HEK293 (cell line): ENCODE measurements at regions not wholly inside any gene's neighbourhood (a gene's known extent, or its start where the extent isn't known, plus 50 kb on each side); places are given as distances from the start of the nearest gene placed in this dataset.

Experiments
- CTCF ChIA-PET: fragments of 350-600 bp; formaldehyde crosslinking; extraction: SDS; loops from one replicate; lab custom pipeline; 2021; ENCODE audit warnings: antibody characterized with exemption; lab: Yijun Ruan, JAX
- POLR2A ChIA-PET: fragments of 300-600 bp; formaldehyde crosslinking; extraction: SDS; loops from one replicate; lab custom pipeline; 2020; ENCODE audit warnings: antibody characterized with exemption, inconsistent platforms; lab: Yijun Ruan, JAX
- H3K27ac ChIP-seq: fragments of 200-500 bp; sonication (Bioruptor generic); 2 replicates; pipeline ENCODE4 v1.5.1; 2014; ENCODE audit warnings: low read depth, low read length, control low read depth, inconsistent platforms; ENCODE audit errors: extremely low read depth
- H3K36me3 ChIP-seq, 2 experiments: fragments of 200-500 bp in 1 of 2; sonication (Bioruptor generic) in 1 of 2; 1 replicate in 1 of 2; 2 replicates in 1 of 2; pipeline ENCODE4 v1.5.1; 2014 to 2017; ENCODE audit warnings: inconsistent platforms in 2 of 2, low read length in 2 of 2; ENCODE audit not compliant: control insufficient read depth in 2 of 2, insufficient read depth in 1 of 2
- H3K4me1 ChIP-seq: fragments of 200-500 bp; sonication (Bioruptor generic); 2 replicates; pipeline ENCODE4 v1.5.1; 2014; ENCODE audit warnings: mild to moderate bottlenecking, low read length, inconsistent platforms; ENCODE audit not compliant: control insufficient read depth, insufficient read depth
- H3K4me3 ChIP-seq: 2 replicates; pipeline ENCODE4 v1.5.1; 2011; ENCODE audit warnings: low read depth, mild to moderate bottlenecking, control low read depth, low read length, moderate library complexity
- H3K9me3 ChIP-seq: fragments of 200-500 bp; sonication (Bioruptor generic); 2 replicates; pipeline ENCODE4 v1.5.1; 2014; ENCODE audit warnings: low read depth, low read length, inconsistent platforms; ENCODE audit not compliant: control insufficient read depth, insufficient read depth
- HOXA7 ChIP-seq: sonication (generic); formaldehyde crosslinking; IDR thresholded peaks from 2 replicates; pipeline ENCODE4 v1.8.1; 2022; ENCODE audit warnings: missing genetic modification reagents, borderline replicate concordance
- KLF10 ChIP-seq: fragments of 450-650 bp; IDR thresholded peaks from 2 replicates; pipeline ENCODE4 v1.5.1; 2018; ENCODE audit warnings: missing biosample characterization, mild to moderate bottlenecking, missing genetic modification characterization
- MEIS1 ChIP-seq: sonication (generic); formaldehyde crosslinking; IDR thresholded peaks from 2 replicates; pipeline ENCODE4 v1.8.1; 2022; ENCODE audit warnings: missing genetic modification reagents, mild to moderate bottlenecking, borderline replicate concordance
- SALL2 ChIP-seq: fragments of 450-650 bp; formaldehyde crosslinking; IDR thresholded peaks from 2 replicates; pipeline ENCODE4 v1.5.0; 2017; ENCODE audit warnings: missing biosample characterization, mild to moderate bottlenecking, missing genetic modification characterization, borderline replicate concordance
- SP3 ChIP-seq: fragments of 450-650 bp; formaldehyde crosslinking; IDR thresholded peaks from 2 replicates; pipeline ENCODE4 v1.5.1; 2016; ENCODE audit warnings: missing biosample characterization, missing genetic modification characterization
- ZBTB1 ChIP-seq: fragments of 450-650 bp; formaldehyde crosslinking; IDR thresholded peaks from 2 replicates; pipeline ENCODE4 v1.5.1; 2016; ENCODE audit warnings: missing biosample characterization, missing genetic modification characterization
- ZBTB17 ChIP-seq: fragments of 450-650 bp; formaldehyde crosslinking; IDR thresholded peaks from 2 replicates; pipeline ENCODE4 v1.5.1; 2016; ENCODE audit warnings: missing biosample characterization, missing genetic modification characterization
- ZNF114 ChIP-seq: fragments of 450-650 bp; formaldehyde crosslinking; IDR thresholded peaks from 2 replicates; pipeline ENCODE4 v1.5.0; 2017; ENCODE audit warnings: missing biosample characterization, missing genetic modification characterization
- ZNF19 ChIP-seq: fragments of 450-650 bp; formaldehyde crosslinking; IDR thresholded peaks from 2 replicates; pipeline ENCODE4; 2016; ENCODE audit warnings: missing biosample characterization, missing genetic modification characterization, low read depth
- ZNF311 ChIP-seq: fragments of 450-650 bp; formaldehyde crosslinking; IDR thresholded peaks from 2 replicates; pipeline ENCODE4 v1.5.1; 2017; ENCODE audit warnings: missing biosample characterization, missing genetic modification characterization, borderline replicate concordance
- ZNF350 ChIP-seq: fragments of 450-650 bp; formaldehyde crosslinking; IDR thresholded peaks from 2 replicates; pipeline ENCODE4 v1.5.0; 2017; ENCODE audit warnings: missing biosample characterization, mild to moderate bottlenecking, missing genetic modification characterization
- ZNF398 ChIP-seq: fragments of 450-650 bp; formaldehyde crosslinking; IDR thresholded peaks from 2 replicates; pipeline ENCODE4 v1.5.1; 2017; ENCODE audit warnings: missing biosample characterization, missing genetic modification characterization
- ZNF423 ChIP-seq: fragments of 450-650 bp; formaldehyde crosslinking; IDR thresholded peaks from 2 replicates; pipeline ENCODE4 v1.5.1; 2016; ENCODE audit warnings: missing biosample characterization, missing genetic modification characterization
- ZNF488 ChIP-seq: fragments of 450-650 bp; formaldehyde crosslinking; IDR thresholded peaks from 2 replicates; pipeline ENCODE4 v1.5.1; 2016; ENCODE audit warnings: missing biosample characterization, missing genetic modification characterization
- ZNF510 ChIP-seq: fragments of 450-650 bp; formaldehyde crosslinking; IDR thresholded peaks from 2 replicates; pipeline ENCODE4 v1.5.1; 2018; ENCODE audit warnings: mild to moderate bottlenecking, missing genetic modification characterization, missing biosample characterization; ENCODE audit not compliant: insufficient replicate concordance
- ZNF544 ChIP-seq: fragments of 450-650 bp; formaldehyde crosslinking; IDR thresholded peaks from 2 replicates; pipeline ENCODE4 v1.5.0; 2017; ENCODE audit warnings: missing biosample characterization, missing genetic modification characterization
- ZNF549 ChIP-seq: fragments of 450-650 bp; IDR thresholded peaks from 2 replicates; pipeline ENCODE4 v1.5.1; 2018; ENCODE audit warnings: missing biosample characterization, missing genetic modification characterization, mild to moderate bottlenecking, inconsistent platforms, moderate library complexity
- ZNF626 ChIP-seq: fragments of 450-650 bp; sonication (Bioruptor Pico); formaldehyde crosslinking; IDR thresholded peaks from 2 replicates; pipeline ENCODE4 v1.5.1; 2018; ENCODE audit warnings: missing biosample characterization, missing genetic modification characterization, inconsistent platforms
- ZNF658 ChIP-seq: fragments of 450-650 bp; formaldehyde crosslinking; IDR thresholded peaks from 2 replicates; pipeline ENCODE4; 2016; ENCODE audit warnings: missing biosample characterization, missing genetic modification characterization
- ZNF664 ChIP-seq: fragments of 450-650 bp; formaldehyde crosslinking; IDR thresholded peaks from 2 replicates; pipeline ENCODE4 v1.5.1; 2016; ENCODE audit warnings: missing biosample characterization, missing genetic modification characterization
- ZNF692 ChIP-seq: fragments of 450-650 bp; formaldehyde crosslinking; IDR thresholded peaks from 2 replicates; pipeline ENCODE4 v1.5.1; 2016; ENCODE audit warnings: missing biosample characterization, missing genetic modification characterization
- ZNF701 ChIP-seq: fragments of 450-650 bp; formaldehyde crosslinking; IDR thresholded peaks from 2 replicates; pipeline ENCODE4 v1.5.1; 2016; ENCODE audit warnings: missing biosample characterization, missing genetic modification characterization
- ZSCAN16 ChIP-seq: fragments of 450-650 bp; formaldehyde crosslinking; IDR thresholded peaks from 2 replicates; pipeline ENCODE4 v1.5.1; 2016; ENCODE audit warnings: missing biosample characterization, missing genetic modification characterization
- ZSCAN4 ChIP-seq: fragments of 450-650 bp; formaldehyde crosslinking; IDR thresholded peaks from 2 replicates; pipeline ENCODE4 v1.5.1; 2017; ENCODE audit warnings: missing biosample characterization, missing genetic modification characterization

GRCh38 chr6:12523726-12524125, 192.8 kb upstream of the PHACTR1 start:
- H3K27ac ChIP-seq, result no peak overlapping the region
- no peak overlapping the region for H3K4me3 ChIP-seq
- ChIA-PET CTCF (interaction anchor here (0.6 kb wide), 1 partner anchor 455 kb away, joined by 4 read pairs; no protein-coding TSS in a partner anchor), POLR2A (no interaction called here)
- peaks cover 4% of the 10 kb centered on the region for H3K4me1 ChIP-seq
- TF ChIP-seq ZNF664 (tag by site-specific recombination), result no peak
- TF ChIP-seq ZNF114 (tag by site-specific recombination), result no peak
- TF ChIP-seq ZNF423 (tag by site-specific recombination), result no peak
- TF ChIP-seq ZSCAN16 (tag by site-specific recombination), result no peak
- TF ChIP-seq HOXA7, result no peak
- TF ChIP-seq ZNF692, result no peak
- no peaks in the 10 kb centered on the region for H3K9me3 ChIP-seq
- no peaks in the 10 kb centered on the region for H3K36me3 ChIP-seq

GRCh38 chr6:12525276-12525675, 191.3 kb upstream of the PHACTR1 start:
- CTCF ChIA-PET, result interaction anchor here (0.6 kb wide), 1 partner anchor 368 kb away, joined by 3 read pairs; no protein-coding TSS in a partner anchor
- POLR2A ChIA-PET, result no interaction called here
- no peak for TF ChIP-seq ZNF488 (tag by site-specific recombination)
- TF ChIP-seq ZNF658 (tag by site-specific recombination), result no peak
- no peak for TF ChIP-seq ZNF423 (tag by site-specific recombination)
- TF ChIP-seq ZNF350, result no peak

GRCh38 chr6:12527339-12527738, 189.2 kb upstream of the PHACTR1 start:
- Histone ChIP-seq H3K4me3 (no peak overlapping the region), H3K27ac (no peak overlapping the region), H3K36me3 (no peaks in the 10 kb centered on the region), H3K9me3 (no peaks in the 10 kb centered on the region), H3K4me1 (peaks cover 14% of the 10 kb centered on the region)
- ChIA-PET POLR2A (no interaction called here), CTCF (interaction anchor here (0.7 to 1.2 kb wide), 3 partner anchors 13 to 366 kb away, joined by 3 to 4 read pairs (median 3); no protein-coding TSS in a partner anchor)
- TF ChIP-seq MEIS1 (CRISPR knock-in tag) (no peak), SP3 (tag by site-specific recombination) (no peak), ZSCAN4 (tag by site-specific recombination) (no peak), ZBTB17 (tag by site-specific recombination) (no peak), ZNF549 (no peak), ZNF701 (no peak), ZNF626 (tag by site-specific recombination) (no peak), ZNF398 (no peak), ZNF510 (no peak), ZNF19 (tag by site-specific recombination) (no peak), KLF10 (tag by site-specific recombination) (no peak), ZNF544 (tag by site-specific recombination) (no peak), ZNF311 (tag by site-specific recombination) (no peak), ZBTB1 (tag by site-specific recombination) (no peak), SALL2 (no peak)

More at GRCh38 chr6:12525276-12525675, 191.3 kb upstream of the PHACTR1 start:
- H3K27ac ChIP-seq, result no peak overlapping the region
- H3K9me3 ChIP-seq, result no peaks in the 10 kb centered on the region
- peaks cover 14% of the 10 kb centered on the region for H3K4me1 ChIP-seq
- H3K36me3 ChIP-seq, result no peaks in the 10 kb centered on the region
- H3K4me3 ChIP-seq, result no peak overlapping the region
